ENCODE measurements at regions not wholly inside any gene's neighbourhood (a gene's known extent, or its start where the extent isn't known, plus 50 kb on each side); places are given as distances from the start of the nearest gene placed in this dataset.

- TF ChIP-seq CTCF (IDR thresholded peaks at IDR 0.05) (no peak), POLR2A (IDR thresholded peaks at IDR 0.05) (no peak)
Observed at GRCh38 chr4:156575430-156576073, 396.0 kb downstream of the PDGFC start.
